Tibial nerve (tissue), 4 donors: ENCODE measurements at regions not wholly inside any gene's neighbourhood (a gene's known extent, or its start where the extent isn't known, plus 50 kb on each side); places are given as distances from the start of the nearest gene placed in this dataset.

Experiments
- CTCF ChIP-seq, 5 experiments: fragments of 200-600 bp in 3 of 5; fragments of 450-650 bp in 2 of 5; sonication (generic) in 3 of 5; IDR thresholded peaks; one replicate each; pipeline ENCODE4 v1.5.1; 2016 to 2019; ENCODE audit warnings: antibody characterized with exemption in 5 of 5, mild to moderate bottlenecking in 3 of 5, moderate library complexity in 2 of 5
- EP300 ChIP-seq, 2 donors: sonication (generic); formaldehyde crosslinking; IDR thresholded peaks; one replicate each; pipeline ENCODE4 v1.6.1; 2017; ENCODE audit warnings: antibody characterized with exemption in 2 of 2, mild to moderate bottlenecking in 1 of 2
- POLR2A ChIP-seq, 2 donors: fragments of 450-650 bp; IDR thresholded peaks; one replicate each; pipeline ENCODE4 v1.6.1; 2017; ENCODE audit warnings: antibody characterized with exemption in 2 of 2, mild to moderate bottlenecking in 2 of 2, moderate library complexity in 2 of 2

GRCh38 chrX:69072486-69073006 lies 92.7 kb downstream of the PJA1 start:
- TF ChIP-seq CTCF (IDR thresholded peaks at IDR 0.05): no peak
- TF ChIP-seq POLR2A (IDR thresholded peaks at IDR 0.05): no peak
- no peak for TF ChIP-seq EP300 (IDR thresholded peaks at IDR 0.05)
